ENCODE measurements at regions not wholly inside any gene's neighbourhood (a gene's known extent, or its start where the extent isn't known, plus 50 kb on each side); places are given as distances from the start of the nearest gene placed in this dataset.

GRCh38 chr10:25786899-25787298 lies 147.1 kb upstream of the MYO3A start:
- ATAC-seq (ENCODE audit: insufficient read depth, low FRiP score), result no peak
- Histone ChIP-seq H3K27me3 (ENCODE audit: control insufficient read depth in 3 of 3, insufficient read depth in 3 of 3, low read length in 2 of 3) (no peaks in the 10 kb centered on the region), H3K27ac (ENCODE audit: low read depth in 1 of 2, low read length in 1 of 2) (no peak overlapping the region), H3K4me1 (ENCODE audit: control insufficient read depth in 5 of 5, insufficient read depth in 5 of 5, low read length in 5 of 5) (no peaks in the 10 kb centered on the region), H3K36me3 (ENCODE audit: control insufficient read depth in 4 of 4, insufficient read depth in 4 of 4, low read length in 4 of 4) (no peaks in the 10 kb centered on the region), H3K9ac (ENCODE audit: insufficient read depth in 1 of 2, low read length in 2 of 2) (no peak overlapping the region), H3K4me3 (no peak overlapping the region), H3K9me3 (ENCODE audit: control insufficient read depth in 4 of 4, insufficient read depth in 3 of 4, low read length in 3 of 4) (no peaks in the 10 kb centered on the region)
- TF ChIP-seq CTCF (IDR thresholded peaks at IDR 0.05; ENCODE audit: control extremely low read depth, extremely low read depth), result no peak
- DNase-seq, result no peak
- WGBS, 2 donors, result 59 to 65% methylated on average over 3 of the region's 3 CpGs

DNA sequence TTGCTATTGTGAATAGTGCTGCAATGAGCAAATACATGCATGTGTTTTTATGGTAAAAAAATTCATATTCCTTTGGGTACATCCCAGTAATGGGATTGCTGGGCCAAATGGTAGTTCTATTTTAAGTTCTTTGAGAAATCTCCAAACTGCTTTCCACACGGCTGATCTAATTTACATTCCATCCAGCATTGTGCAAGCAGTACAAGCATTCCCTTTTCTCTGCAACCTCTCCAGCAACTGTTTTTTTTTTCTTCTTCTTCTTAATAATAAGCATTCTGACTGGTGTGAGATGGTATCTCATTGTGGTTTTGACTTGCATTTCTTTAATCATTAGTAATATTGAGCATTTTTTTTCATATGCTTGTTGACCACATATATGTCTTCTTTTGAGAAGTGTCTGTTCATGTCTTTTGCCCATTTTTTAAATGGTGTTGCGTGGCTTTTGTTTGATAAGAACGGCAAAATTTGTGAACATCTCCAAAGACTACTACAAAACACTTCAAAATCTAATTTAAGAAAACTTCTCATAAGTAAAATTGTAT lies 136.1 kb upstream of the MYO3A start:
- no peaks in the 10 kb centered on the region for H3K36me3 ChIP-seq (ENCODE audit: control insufficient read depth in 4 of 4, insufficient read depth in 4 of 4, low read length in 4 of 4)
- no peak for TF ChIP-seq CTCF (IDR thresholded peaks at IDR 0.05; ENCODE audit: control extremely low read depth, extremely low read depth)
- 86 to 91% methylated on average over 3 of the region's 3 CpGs for WGBS, 2 donors
- H3K4me3 ChIP-seq, result no peak overlapping the region
- ATAC-seq (ENCODE audit: insufficient read depth, low FRiP score) (no peak), DNase-seq (no peak)
- H3K27ac ChIP-seq (ENCODE audit: low read depth in 1 of 2, low read length in 1 of 2), result no peak overlapping the region
- no peaks in the 10 kb centered on the region for H3K4me1 ChIP-seq (ENCODE audit: control insufficient read depth in 5 of 5, insufficient read depth in 5 of 5, low read length in 5 of 5)
- H3K9ac ChIP-seq (ENCODE audit: insufficient read depth in 1 of 2, low read length in 2 of 2), result no peak overlapping the region
- H3K9me3 ChIP-seq (ENCODE audit: control insufficient read depth in 4 of 4, insufficient read depth in 3 of 4, low read length in 3 of 4), result no peaks in the 10 kb centered on the region
- H3K27me3 ChIP-seq (ENCODE audit: control insufficient read depth in 3 of 3, insufficient read depth in 3 of 3, low read length in 2 of 3), result no peaks in the 10 kb centered on the region

DNA sequence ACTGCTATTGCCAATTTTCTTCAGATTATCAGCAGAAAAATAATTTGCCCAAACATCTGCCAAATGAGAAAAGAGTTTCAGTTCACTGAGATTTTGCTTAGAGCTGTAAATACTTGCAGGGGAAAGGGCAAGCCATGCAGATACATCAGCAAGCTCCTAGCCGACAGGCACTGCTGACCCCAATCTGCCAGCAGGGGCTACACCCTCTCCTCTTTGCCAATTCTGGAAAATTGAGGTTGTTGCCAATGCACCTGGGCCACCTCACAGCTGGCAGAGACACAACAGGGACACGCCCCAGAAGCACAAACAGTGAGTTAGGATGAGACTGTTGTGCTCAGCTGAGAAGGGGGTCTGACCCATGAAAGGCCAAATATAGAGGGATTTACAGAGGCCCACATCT lies 129.5 kb upstream of the MYO3A start:
- H3K27me3 ChIP-seq (ENCODE audit: control insufficient read depth in 3 of 3, insufficient read depth in 3 of 3, low read length in 2 of 3), result no peaks in the 10 kb centered on the region
- no peak for DNase-seq
- no peak overlapping the region for H3K4me3 ChIP-seq
- no peak overlapping the region for H3K9ac ChIP-seq (ENCODE audit: insufficient read depth in 1 of 2, low read length in 2 of 2)
- H3K36me3 ChIP-seq (ENCODE audit: control insufficient read depth in 4 of 4, insufficient read depth in 4 of 4, low read length in 4 of 4), result no peaks in the 10 kb centered on the region
- no peak for TF ChIP-seq CTCF (IDR thresholded peaks at IDR 0.05; ENCODE audit: control extremely low read depth, extremely low read depth)
- 50 to 61% methylated on average over 2 of the region's 2 CpGs for WGBS, 2 donors
- no peaks in the 10 kb centered on the region for H3K9me3 ChIP-seq (ENCODE audit: control insufficient read depth in 4 of 4, insufficient read depth in 3 of 4, low read length in 3 of 4)
- no peak for ATAC-seq (ENCODE audit: insufficient read depth, low FRiP score)
- no peak overlapping the region for H3K27ac ChIP-seq (ENCODE audit: low read depth in 1 of 2, low read length in 1 of 2)
- no peaks in the 10 kb centered on the region for H3K4me1 ChIP-seq (ENCODE audit: control insufficient read depth in 5 of 5, insufficient read depth in 5 of 5, low read length in 5 of 5)

GRCh38 chr10:25805986-25806385 lies 128.0 kb upstream of the MYO3A start:
- Histone ChIP-seq H3K36me3 (ENCODE audit: control insufficient read depth in 4 of 4, insufficient read depth in 4 of 4, low read length in 4 of 4) (no peaks in the 10 kb centered on the region), H3K9me3 (ENCODE audit: control insufficient read depth in 4 of 4, insufficient read depth in 3 of 4, low read length in 3 of 4) (no peaks in the 10 kb centered on the region), H3K27me3 (ENCODE audit: control insufficient read depth in 3 of 3, insufficient read depth in 3 of 3, low read length in 2 of 3) (no peaks in the 10 kb centered on the region), H3K27ac (ENCODE audit: low read depth in 1 of 2, low read length in 1 of 2) (no peak overlapping the region), H3K4me1 (ENCODE audit: control insufficient read depth in 5 of 5, insufficient read depth in 5 of 5, low read length in 5 of 5) (no peaks in the 10 kb centered on the region), H3K4me3 (no peak overlapping the region), H3K9ac (ENCODE audit: insufficient read depth in 1 of 2, low read length in 2 of 2) (no peak overlapping the region)
- no peak for TF ChIP-seq CTCF (IDR thresholded peaks at IDR 0.05; ENCODE audit: control extremely low read depth, extremely low read depth)
- no peak for DNase-seq
- 87 to 91% methylated on average over 9 of the region's 9 CpGs for WGBS, 2 donors
- no peak for ATAC-seq (ENCODE audit: insufficient read depth, low FRiP score)
